ENCODE measurements at regions not wholly inside any gene's neighbourhood (a gene's known extent, or its start where the extent isn't known, plus 50 kb on each side); places are given as distances from the start of the nearest gene placed in this dataset.
A peak's percentile ranks its signal among the peaks of the same experiment; 100 is the strongest.

- Histone ChIP-seq H3K27me3 (ENCODE audit: control insufficient read depth, insufficient read depth, low read length) (no peaks in the 10 kb centered on the region), H3K36me3 (replicated peaks; ENCODE audit: control insufficient read depth, insufficient read depth, low read length) (no peaks in the 10 kb centered on the region), H3K4me3 (ENCODE audit: insufficient read depth, low read depth, low read length) (no peak overlapping the region)
- no peak for DNase-seq
Measured at GRCh38 chrX:43530837-43531236, 125.3 kb upstream of the MAOA start.

DNA sequence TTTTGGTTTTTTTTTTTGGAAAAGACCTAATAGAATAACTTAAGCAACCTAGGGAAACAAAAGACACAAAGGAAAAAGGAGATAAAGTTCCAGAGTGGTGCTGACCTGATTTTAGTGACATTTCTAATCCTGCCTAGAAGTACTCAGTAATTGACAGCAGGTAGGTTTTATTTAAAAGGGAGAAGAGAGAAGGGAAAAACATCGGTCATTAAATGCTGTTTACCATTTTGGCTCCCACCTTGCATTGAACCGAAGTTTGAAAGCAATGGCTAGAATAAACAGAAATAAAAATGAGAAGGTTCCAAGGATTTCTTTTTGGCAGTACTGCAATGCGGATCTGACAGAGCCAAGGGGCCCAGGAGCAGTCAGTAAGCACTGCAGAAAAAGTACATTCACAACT is 115.8 kb upstream of the MAOA start:
- DNase-seq = no peak
- Histone ChIP-seq H3K27me3 (ENCODE audit: control insufficient read depth, insufficient read depth, low read length) (no peaks in the 10 kb centered on the region), H3K4me3 (ENCODE audit: insufficient read depth, low read depth, low read length) (no peak overlapping the region), H3K36me3 (replicated peaks; ENCODE audit: control insufficient read depth, insufficient read depth, low read length) (no peaks in the 10 kb centered on the region)

- Histone ChIP-seq H3K27me3 (ENCODE audit: control insufficient read depth, insufficient read depth, low read length) (no peaks in the 10 kb centered on the region), H3K36me3 (replicated peaks; ENCODE audit: control insufficient read depth, insufficient read depth, low read length) (no peaks in the 10 kb centered on the region), H3K4me3 (ENCODE audit: insufficient read depth, low read depth, low read length) (no peak overlapping the region)
- DNase-seq = no peak
Measured at GRCh38 chrX:43551590-43551989, 104.5 kb upstream of the MAOA start.

- no peak for DNase-seq
- Histone ChIP-seq H3K36me3 (replicated peaks; ENCODE audit: control insufficient read depth, insufficient read depth, low read length) (no peaks in the 10 kb centered on the region), H3K27me3 (ENCODE audit: control insufficient read depth, insufficient read depth, low read length) (no peaks in the 10 kb centered on the region), H3K4me3 (ENCODE audit: insufficient read depth, low read depth, low read length) (no peak overlapping the region)
Measured at GRCh38 chrX:43552156-43552555, 103.9 kb upstream of the MAOA start.

DNA sequence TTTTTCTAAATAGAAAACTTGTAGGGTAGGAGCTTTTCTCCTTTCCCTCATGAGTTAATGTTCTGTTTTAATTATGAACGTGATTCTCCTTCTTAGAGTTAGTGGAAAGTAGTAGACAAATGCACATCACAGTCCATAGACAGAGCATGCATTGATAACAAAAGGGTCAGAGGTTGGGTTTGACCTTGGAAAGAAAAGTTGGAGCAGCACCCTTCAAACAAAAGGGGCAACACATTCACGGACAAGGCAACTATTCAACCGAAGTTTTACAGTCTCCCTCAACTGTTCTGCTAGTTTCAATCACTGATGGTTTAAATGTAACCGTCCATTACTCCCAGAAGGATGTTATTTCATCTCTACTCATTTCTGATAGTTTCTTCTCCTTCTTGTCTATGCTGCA is 103.4 kb upstream of the MAOA start:
- H3K36me3 ChIP-seq (replicated peaks; ENCODE audit: control insufficient read depth, insufficient read depth, low read length) = no peaks in the 10 kb centered on the region
- no peak for DNase-seq
- H3K27me3 ChIP-seq (ENCODE audit: control insufficient read depth, insufficient read depth, low read length) = no peaks in the 10 kb centered on the region

GRCh38 chrX:43553257-43553656 is 102.8 kb upstream of the MAOA start:
- no peak overlapping the region for H3K4me3 ChIP-seq (ENCODE audit: insufficient read depth, low read depth, low read length)
- no peaks in the 10 kb centered on the region for H3K27me3 ChIP-seq (ENCODE audit: control insufficient read depth, insufficient read depth, low read length)
- H3K36me3 ChIP-seq (replicated peaks; ENCODE audit: control insufficient read depth, insufficient read depth, low read length) = no peaks in the 10 kb centered on the region
- no peak for DNase-seq

More for the DNA sequence above, 103.4 kb upstream of the MAOA start:
- no peak overlapping the region for H3K4me3 ChIP-seq (ENCODE audit: insufficient read depth, low read depth, low read length)

DNA sequence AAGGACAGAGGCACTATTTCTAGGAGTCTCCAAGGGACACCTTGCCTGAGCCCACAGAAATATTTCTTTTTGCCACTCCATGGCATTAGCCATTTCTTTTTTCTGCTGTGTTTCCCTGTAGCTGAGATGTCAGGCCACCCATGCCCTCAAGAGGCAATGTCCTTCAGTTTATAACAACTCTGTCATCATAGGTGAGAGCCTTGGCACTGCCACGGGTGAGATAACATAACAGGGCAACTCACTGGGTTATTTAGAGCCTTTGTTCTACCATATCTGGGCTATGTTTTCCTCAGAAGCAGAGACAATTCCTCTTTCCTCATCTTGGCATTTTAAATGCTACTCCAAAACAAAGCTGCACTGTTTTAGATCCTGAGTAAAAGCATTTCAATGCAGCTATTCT is 99.9 kb upstream of the MAOA start:
- no peaks in the 10 kb centered on the region for H3K36me3 ChIP-seq (replicated peaks; ENCODE audit: control insufficient read depth, insufficient read depth, low read length)
- DNase-seq = no peak
- H3K4me3 ChIP-seq (ENCODE audit: insufficient read depth, low read depth, low read length) = no peak overlapping the region
- H3K27me3 ChIP-seq (ENCODE audit: control insufficient read depth, insufficient read depth, low read length) = no peaks in the 10 kb centered on the region

- H3K4me3 ChIP-seq (ENCODE audit: insufficient read depth, low read depth, low read length) = no peak overlapping the region
- no peaks in the 10 kb centered on the region for H3K36me3 ChIP-seq (replicated peaks; ENCODE audit: control insufficient read depth, insufficient read depth, low read length)
- no peaks in the 10 kb centered on the region for H3K27me3 ChIP-seq (ENCODE audit: control insufficient read depth, insufficient read depth, low read length)
- DNase-seq = peak; percentile 33
Measured at GRCh38 chrX:43557792-43558191, 98.3 kb upstream of the MAOA start.

GRCh38 chrX:43559644-43560043 is 96.5 kb upstream of the MAOA start:
- DNase-seq = peak; percentile 67
- no peak overlapping the region for H3K4me3 ChIP-seq (ENCODE audit: insufficient read depth, low read depth, low read length)
- H3K36me3 ChIP-seq (replicated peaks; ENCODE audit: control insufficient read depth, insufficient read depth, low read length) = no peaks in the 10 kb centered on the region
- no peaks in the 10 kb centered on the region for H3K27me3 ChIP-seq (ENCODE audit: control insufficient read depth, insufficient read depth, low read length)

- no peak for DNase-seq
- no peak overlapping the region for H3K4me3 ChIP-seq (ENCODE audit: insufficient read depth, low read depth, low read length)
- H3K36me3 ChIP-seq (replicated peaks; ENCODE audit: control insufficient read depth, insufficient read depth, low read length) = no peaks in the 10 kb centered on the region
- no peaks in the 10 kb centered on the region for H3K27me3 ChIP-seq (ENCODE audit: control insufficient read depth, insufficient read depth, low read length)
Measured at GRCh38 chrX:43560247-43560946, 95.7 kb upstream of the MAOA start.

GRCh38 chrX:43562372-43562771 is 93.7 kb upstream of the MAOA start:
- Histone ChIP-seq H3K27me3 (ENCODE audit: control insufficient read depth, insufficient read depth, low read length) (no peaks in the 10 kb centered on the region), H3K4me3 (ENCODE audit: insufficient read depth, low read depth, low read length) (no peak overlapping the region), H3K36me3 (replicated peaks; ENCODE audit: control insufficient read depth, insufficient read depth, low read length) (no peaks in the 10 kb centered on the region)
- no peak for DNase-seq

GRCh38 chrX:43564953-43565352 is 91.1 kb upstream of the MAOA start:
- DNase-seq = no peak
- Histone ChIP-seq H3K36me3 (replicated peaks; ENCODE audit: control insufficient read depth, insufficient read depth, low read length) (no peaks in the 10 kb centered on the region), H3K4me3 (ENCODE audit: insufficient read depth, low read depth, low read length) (no peak overlapping the region), H3K27me3 (ENCODE audit: control insufficient read depth, insufficient read depth, low read length) (no peaks in the 10 kb centered on the region)

DNA sequence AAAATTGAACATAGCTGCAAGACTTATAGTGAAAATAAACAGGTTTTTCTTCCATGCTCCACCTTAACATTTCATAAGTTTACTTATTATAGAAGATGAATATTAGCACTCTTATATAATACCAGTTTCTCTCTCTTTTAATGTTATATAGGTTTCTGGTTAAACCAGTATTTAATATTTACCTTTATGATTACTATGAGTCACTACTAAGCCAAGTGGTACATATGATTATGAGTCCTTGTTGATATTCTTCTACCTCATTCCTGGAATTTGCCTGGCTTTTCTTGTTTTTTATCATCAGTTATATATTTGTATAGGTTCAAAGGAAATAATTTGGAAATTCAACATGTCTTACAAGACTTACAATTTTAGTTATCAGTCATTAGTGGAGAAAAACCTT is 89.9 kb upstream of the MAOA start:
- Histone ChIP-seq H3K36me3 (replicated peaks; ENCODE audit: control insufficient read depth, insufficient read depth, low read length) (no peaks in the 10 kb centered on the region), H3K27me3 (ENCODE audit: control insufficient read depth, insufficient read depth, low read length) (no peaks in the 10 kb centered on the region), H3K4me3 (ENCODE audit: insufficient read depth, low read depth, low read length) (no peak overlapping the region)
- no peak for DNase-seq

DNA sequence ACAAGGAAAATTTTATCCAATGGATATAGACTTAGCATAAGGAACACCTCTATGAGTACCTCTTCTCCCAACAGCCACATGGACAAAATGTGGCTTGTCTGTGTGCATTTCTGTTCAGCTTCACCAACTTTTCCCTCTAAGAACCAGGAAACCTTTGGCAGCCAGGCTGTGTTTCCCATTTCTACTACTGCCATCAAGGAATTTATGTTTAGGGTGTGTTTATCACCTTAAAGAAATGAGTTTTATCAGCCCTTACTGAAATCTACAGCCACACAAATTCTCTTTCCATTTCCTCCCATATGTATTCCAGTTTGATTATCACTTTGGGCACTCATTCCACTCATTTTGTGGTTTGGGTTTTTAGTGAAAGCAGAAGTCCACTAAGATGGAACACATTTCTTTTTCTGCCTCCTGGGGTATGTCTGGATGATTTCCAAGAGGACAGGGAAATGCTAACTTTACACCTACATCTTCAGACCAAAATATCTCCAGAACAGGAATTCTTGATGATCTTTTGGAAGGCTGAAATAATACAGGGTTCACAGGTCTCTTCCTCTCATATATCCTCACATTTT is 82.6 kb upstream of the MAOA start:
- H3K27me3 ChIP-seq (ENCODE audit: control insufficient read depth, insufficient read depth, low read length) = no peaks in the 10 kb centered on the region
- H3K36me3 ChIP-seq (replicated peaks; ENCODE audit: control insufficient read depth, insufficient read depth, low read length) = no peaks in the 10 kb centered on the region
- no peak overlapping the region for H3K4me3 ChIP-seq (ENCODE audit: insufficient read depth, low read depth, low read length)
- DNase-seq = no peak

- H3K27me3 ChIP-seq (ENCODE audit: control insufficient read depth, insufficient read depth, low read length) = no peaks in the 10 kb centered on the region
- no peaks in the 10 kb centered on the region for H3K36me3 ChIP-seq (replicated peaks; ENCODE audit: control insufficient read depth, insufficient read depth, low read length)
- no peak for DNase-seq
- H3K4me3 ChIP-seq (ENCODE audit: insufficient read depth, low read depth, low read length) = no peak overlapping the region
Measured at GRCh38 chrX:43580621-43581020, 75.5 kb upstream of the MAOA start.

GRCh38 chrX:43581167-43581566 is 74.9 kb upstream of the MAOA start:
- no peaks in the 10 kb centered on the region for H3K36me3 ChIP-seq (replicated peaks; ENCODE audit: control insufficient read depth, insufficient read depth, low read length)
- no peak overlapping the region for H3K4me3 ChIP-seq (ENCODE audit: insufficient read depth, low read depth, low read length)
- no peaks in the 10 kb centered on the region for H3K27me3 ChIP-seq (ENCODE audit: control insufficient read depth, insufficient read depth, low read length)
- no peak for DNase-seq

All from H7 (cell line).